RWPE2 (cell line): ENCODE measurements at regions not wholly inside any gene's neighbourhood (a gene's known extent, or its start where the extent isn't known, plus 50 kb on each side); places are given as distances from the start of the nearest gene placed in this dataset.
A peak's percentile ranks its signal among the peaks of the same experiment; 100 is the strongest.

Experiments
- ATAC-seq: fragments of 200-7000 bp; cut with Tn5 transposase; 3 replicates; pipeline ENCODE4 v1.9.1; 2021; ENCODE audit warnings: low read depth
- DNase-seq: peaks from one replicate; pipeline ENCODE4 v3.0.0-alpha.2; 2020; ENCODE audit warnings: low spot score
- H3K27ac ChIP-seq: fragments of 450-650 bp; 2 replicates; pipeline ENCODE4 v1.5.1; 2017; ENCODE audit warnings: mild to moderate bottlenecking; ENCODE audit not compliant: poor library complexity, severe bottlenecking
- H3K27me3 ChIP-seq: fragments of 250-450 bp; sonication (Bioruptor Pico); 2 replicates; pipeline ENCODE4 v1.5.1; 2021; ENCODE audit warnings: mild to moderate bottlenecking, moderate library complexity; ENCODE audit not compliant: insufficient read depth, poor library complexity, severe bottlenecking
- H3K36me3 ChIP-seq: fragments of 250-450 bp; sonication (Bioruptor Pico); 2 replicates; pipeline ENCODE4 v1.5.1; 2020; ENCODE audit warnings: low read depth, mild to moderate bottlenecking, moderate library complexity
- H3K4me1 ChIP-seq: fragments of 250-450 bp; sonication (Bioruptor Pico); 2 replicates; pipeline ENCODE4 v1.5.1; 2021; ENCODE audit warnings: mild to moderate bottlenecking, moderate library complexity; ENCODE audit not compliant: insufficient read depth, poor library complexity, severe bottlenecking
- H3K4me3 ChIP-seq: fragments of 250-450 bp; sonication (Bioruptor Pico); 2 replicates; pipeline ENCODE4 v1.5.1; 2021; ENCODE audit warnings: mild to moderate bottlenecking, moderate library complexity; ENCODE audit not compliant: severe bottlenecking
- H3K9me3 ChIP-seq: fragments of 250-450 bp; sonication (Bioruptor Pico); 2 replicates; pipeline ENCODE4 v1.5.1; 2021; ENCODE audit warnings: mild to moderate bottlenecking, moderate library complexity; ENCODE audit not compliant: severe bottlenecking
- CTCF ChIP-seq: fragments of 450-650 bp; IDR thresholded peaks from one replicate; pipeline ENCODE4 v1.5.1; 2017; ENCODE audit warnings: mild to moderate bottlenecking, moderate library complexity; ENCODE audit not compliant: poor library complexity, severe bottlenecking

- Histone ChIP-seq H3K27ac (no peak overlapping the region), H3K4me1 (no peaks in the 10 kb centered on the region), H3K27me3 (no peaks in the 10 kb centered on the region), H3K36me3 (no peaks in the 10 kb centered on the region), H3K9me3 (no peaks in the 10 kb centered on the region), H3K4me3 (no peak overlapping the region)
- ATAC-seq = 0 out of 3 replicates have a peak, but pooled peaks have one; percentile 29
- no peak for DNase-seq
- TF ChIP-seq CTCF = peak; percentile 15
Measured at GRCh38 chr18:73023975-73024374, 156.2 kb upstream of the NETO1 start.

- DNase-seq = no peak
- no peak overlapping the region for H3K27ac ChIP-seq
- H3K4me3 ChIP-seq = no peak overlapping the region
- H3K4me1 ChIP-seq = peaks cover 21% of the 10 kb centered on the region
- H3K27me3 ChIP-seq = no peaks in the 10 kb centered on the region
- no peaks in the 10 kb centered on the region for H3K9me3 ChIP-seq
- H3K36me3 ChIP-seq = no peaks in the 10 kb centered on the region
- no peak for ATAC-seq
- TF ChIP-seq CTCF = no peak
Measured at GRCh38 chr18:73009691-73010090, 141.9 kb upstream of the NETO1 start.

- Histone ChIP-seq H3K36me3 (no peaks in the 10 kb centered on the region), H3K4me3 (no peak overlapping the region), H3K27ac (peak overlapping the region; percentile 64), H3K4me1 (peaks cover 21% of the 10 kb centered on the region), H3K9me3 (no peaks in the 10 kb centered on the region), H3K27me3 (no peaks in the 10 kb centered on the region)
- DNase-seq (no peak), ATAC-seq (no peak)
- no peak for TF ChIP-seq CTCF
Measured at GRCh38 chr18:73007915-73008308, 140.1 kb upstream of the NETO1 start.

- no peaks in the 10 kb centered on the region for H3K9me3 ChIP-seq
- peak; percentile 95 for ATAC-seq
- H3K27ac ChIP-seq = peak overlapping the region; percentile 64
- peaks cover 21% of the 10 kb centered on the region for H3K4me1 ChIP-seq
- H3K27me3 ChIP-seq = no peaks in the 10 kb centered on the region
- H3K36me3 ChIP-seq = no peaks in the 10 kb centered on the region
- DNase-seq = no peak
- H3K4me3 ChIP-seq = no peak overlapping the region
- TF ChIP-seq CTCF = no peak
Measured at GRCh38 chr18:73007195-73007914, 139.6 kb upstream of the NETO1 start.

- Histone ChIP-seq H3K4me1 (peaks cover 21% of the 10 kb centered on the region), H3K36me3 (no peaks in the 10 kb centered on the region), H3K27ac (peak overlapping the region; percentile 64), H3K4me3 (no peak overlapping the region), H3K9me3 (no peaks in the 10 kb centered on the region), H3K27me3 (no peaks in the 10 kb centered on the region)
- DNase-seq (no peak), ATAC-seq (peak; percentile 40; the same call in 1 of the 3 replicates)
- no peak for TF ChIP-seq CTCF
Measured at GRCh38 chr18:73006331-73006730, 138.5 kb upstream of the NETO1 start.
